Left cardiac atrium (tissue), 4 donors: ENCODE measurements at regions not wholly inside any gene's neighbourhood (a gene's known extent, or its start where the extent isn't known, plus 50 kb on each side); places are given as distances from the start of the nearest gene placed in this dataset.
"Not testable (repeated sequence)": the region's sequence is repeated elsewhere in the genome, so short reads cannot be mapped to it uniquely, and the experiment has no call there.

Experiments used
- ATAC-seq, 2 donors: fragments of 200-7000 bp; cut with Tn5 transposase; one replicate each; pipeline ENCODE4 v1.9.1; 2020; ENCODE audit warnings: mild to moderate bottlenecking in 2 of 2, moderate library complexity in 2 of 2
- DNase-seq: peaks from one replicate; pipeline ENCODE4 v3.0.0-alpha.2; 2020
- intact Hi-C, 2 donors: fragments of 100-400 bp; cut with DNase I; formaldehyde crosslinking; loops; one replicate each; pipeline versions ENCODE4 v1.14.1 to v1.15.1; 2022 to 2023
- donor health status: DM: no; HTN: yes; CAD: no.
- donor health status: DM: no; HTN: yes; CAD: no; lungs with severe emphysema.
- donor health status: DM: yes; HTN: yes; CAD: no.
- donor health status: Dilated cardiomyopathy.

DNA sequence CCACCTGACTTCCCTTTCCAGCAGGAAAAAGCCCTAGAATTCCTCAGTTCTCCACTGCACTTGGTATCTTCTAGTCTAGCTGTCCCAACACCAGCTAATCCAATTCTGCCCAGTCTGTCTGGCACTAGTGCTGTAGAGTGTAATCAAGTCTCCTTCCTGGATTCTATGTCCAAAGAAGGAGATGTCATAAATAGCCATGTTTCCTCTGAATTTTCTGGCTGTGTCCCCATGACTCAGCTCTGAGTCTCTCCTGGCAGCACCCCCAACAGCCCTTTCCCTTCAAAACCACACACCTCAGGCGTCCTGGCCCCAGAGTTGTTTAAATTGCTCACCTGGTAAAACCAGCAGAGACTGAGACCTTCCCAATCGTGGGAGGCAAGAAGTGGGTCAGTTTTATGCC lies 197.2 kb downstream of the GRXCR1 start:
- intact Hi-C loops, result no loop called here
- DNase-seq, result no peak
- no peak for ATAC-seq

DNA sequence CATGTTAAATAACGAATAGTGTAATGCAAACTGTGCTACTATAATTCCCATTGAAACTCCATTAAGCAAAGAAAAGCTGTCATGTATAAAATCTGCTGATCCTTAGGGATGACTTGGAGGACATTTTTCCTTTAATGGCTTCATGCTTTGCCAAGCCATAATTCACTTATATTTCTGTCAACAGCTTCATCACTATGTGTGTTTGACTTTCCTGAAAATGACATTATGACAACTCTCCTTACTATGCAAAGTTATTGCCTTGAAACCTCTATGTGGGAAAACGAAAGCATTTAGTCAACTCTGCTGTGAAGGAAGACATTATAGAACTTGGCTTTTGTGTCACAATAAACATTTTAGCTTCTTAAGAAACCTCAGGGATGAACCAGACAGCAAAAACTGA lies 210.5 kb downstream of the GRXCR1 start:
- intact Hi-C loops, result no loop called here
- no peak for DNase-seq
- ATAC-seq, result no peak

- no peak for ATAC-seq
- intact Hi-C loops, result no loop called here
- DNase-seq, result no peak
These were observed 219.6 kb downstream of the GRXCR1 start for GRCh38 chr4:43112139-43112538.

- ATAC-seq (no peak), DNase-seq (no peak)
- intact Hi-C loops, result no loop called here
These were observed 220.7 kb downstream of the GRXCR1 start for GRCh38 chr4:43113196-43113595.

- no peak for ATAC-seq
- intact Hi-C loops, result no loop called here
- DNase-seq, result no peak
These were observed 234.1 kb downstream of the GRXCR1 start for GRCh38 chr4:43126595-43126994.

DNA sequence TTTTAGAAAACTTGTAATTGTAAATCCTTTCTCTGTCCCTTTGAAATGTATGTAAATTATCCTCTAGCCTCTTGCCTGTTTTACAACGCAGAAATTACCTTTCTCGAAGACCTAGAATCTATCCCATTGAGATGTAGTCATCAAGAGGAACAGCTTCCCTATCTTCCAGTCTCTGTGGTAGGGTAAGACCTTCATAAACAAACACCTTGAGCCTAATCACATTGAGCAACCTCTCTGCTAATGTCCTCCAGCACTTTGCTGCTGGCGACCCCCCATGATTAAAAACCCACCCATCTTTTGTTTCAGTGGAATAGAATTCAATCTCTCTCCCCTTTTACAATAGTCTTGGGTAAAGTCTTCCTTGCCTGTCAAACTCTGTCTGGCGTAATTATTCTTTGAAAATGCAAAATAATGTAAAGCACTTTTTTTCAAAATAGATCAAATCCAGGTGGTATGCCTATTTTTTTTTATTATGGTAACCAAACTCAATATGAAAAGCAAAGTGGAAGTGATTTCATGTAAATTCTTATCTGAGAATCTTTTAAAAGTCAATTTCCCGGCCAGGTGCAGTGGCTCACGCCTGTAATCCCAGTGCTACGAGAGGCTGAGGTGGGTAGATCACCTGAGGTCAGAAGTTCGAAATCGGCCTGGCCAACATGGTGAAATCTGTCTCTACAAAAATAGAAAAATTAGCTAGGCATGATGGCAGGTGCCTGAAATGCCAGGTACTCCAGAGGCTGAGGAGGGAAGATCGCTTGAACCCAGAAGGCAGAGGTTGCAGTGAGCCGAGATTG lies 237.9 kb downstream of the GRXCR1 start:
- intact Hi-C loops, result loop anchor here in 1 of 2 donors (5.0 kb wide), 1 partner anchor 1497 kb away; no protein-coding TSS in a partner anchor
- DNase-seq, result no peak
- no peak for ATAC-seq

- ATAC-seq (no peak), DNase-seq (peak; percentile 54)
- intact Hi-C loops, result loop anchor here in 1 of 2 donors (5.0 kb wide), 1 partner anchor 1495 kb away; no protein-coding TSS in a partner anchor
These were observed 239.6 kb downstream of the GRXCR1 start for GRCh38 chr4:43132010-43132582.

- no peak for ATAC-seq
- DNase-seq, result no peak
- intact Hi-C loops, result loop anchor here in 1 of 2 donors (5.0 kb wide), 1 partner anchor 1494 kb away; no protein-coding TSS in a partner anchor
These were observed 241.1 kb downstream of the GRXCR1 start for GRCh38 chr4:43133566-43133965.

DNA sequence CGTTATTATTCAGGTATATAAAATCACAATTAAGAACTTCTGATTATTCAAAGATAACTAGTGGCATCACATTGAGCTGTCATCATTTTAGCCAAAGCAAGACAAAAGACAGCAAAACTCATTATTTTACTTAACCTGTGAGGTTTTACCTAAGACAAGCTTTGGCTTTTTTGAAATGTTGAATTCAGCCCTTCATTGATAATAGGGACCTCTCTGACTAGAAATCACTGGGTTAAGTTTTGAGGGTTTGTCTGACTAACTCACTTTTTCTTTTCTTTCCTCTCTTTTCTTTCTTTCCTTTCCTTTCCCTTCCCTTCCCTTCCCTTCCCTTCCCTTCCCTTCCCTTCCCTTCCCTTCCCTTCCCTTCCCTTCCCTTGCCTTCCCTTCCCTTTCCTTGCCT lies 244.2 kb downstream of the GRXCR1 start:
- no peak for DNase-seq
- ATAC-seq, result no peak
- intact Hi-C loops, result no loop called here

- intact Hi-C loops, result no loop called here
- no peak for DNase-seq
- no peak for ATAC-seq
These were observed 253.7 kb downstream of the GRXCR1 start for GRCh38 chr4:43146198-43146597.

- no peak for ATAC-seq
- no peak for DNase-seq
- intact Hi-C loops, result no loop called here
These were observed 256.0 kb downstream of the GRXCR1 start for GRCh38 chr4:43148481-43148880.

GRCh38 chr4:43163101-43163792 lies 270.7 kb downstream of the GRXCR1 start:
- intact Hi-C loops, result no loop called here
- ATAC-seq, result no peak

GRCh38 chr4:43189741-43190140 lies 297.2 kb downstream of the GRXCR1 start:
- ATAC-seq (no peak), DNase-seq (no peak)
- intact Hi-C loops, result no loop called here

More at GRCh38 chr4:43163101-43163792, 270.7 kb downstream of the GRXCR1 start:
- no peak for DNase-seq

GRCh38 chr4:43212576-43212975 lies 320.1 kb downstream of the GRXCR1 start:
- ATAC-seq, DNase-seq, intact Hi-C loops: not testable (repeated sequence)

- ATAC-seq, result no peak
- intact Hi-C loops, result no loop called here
- DNase-seq, result no peak
These were observed 331.3 kb downstream of the GRXCR1 start for GRCh38 chr4:43223820-43224219.

GRCh38 chr4:43224559-43224958 lies 332.0 kb downstream of the GRXCR1 start:
- intact Hi-C loops, result no loop called here
- no peak for DNase-seq
- ATAC-seq, result no peak

DNA sequence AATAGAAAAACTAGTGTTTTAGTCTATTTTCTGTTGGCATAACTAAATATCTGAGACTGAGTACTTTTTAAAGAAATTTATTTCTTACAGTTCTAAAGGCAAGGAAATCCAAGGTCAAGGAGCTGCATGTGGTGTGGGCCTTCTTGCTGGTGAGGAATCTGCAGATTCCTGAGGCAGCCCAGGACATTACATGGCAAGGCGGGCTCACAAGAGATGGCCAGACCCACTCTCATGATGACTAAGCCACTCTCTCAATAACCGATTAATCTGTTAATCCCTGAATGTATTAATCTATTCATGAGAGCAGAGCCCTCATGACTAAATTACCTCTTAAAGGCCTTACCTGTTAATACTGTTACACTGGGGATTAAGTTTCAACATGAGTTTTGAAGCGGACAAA lies 340.8 kb downstream of the GRXCR1 start:
- DNase-seq (no peak), ATAC-seq (no peak)
- intact Hi-C loops, result no loop called here

- intact Hi-C loops, result no loop called here
- ATAC-seq (no peak), DNase-seq (no peak)
These were observed 342.3 kb downstream of the GRXCR1 start for GRCh38 chr4:43234626-43235415.

DNA sequence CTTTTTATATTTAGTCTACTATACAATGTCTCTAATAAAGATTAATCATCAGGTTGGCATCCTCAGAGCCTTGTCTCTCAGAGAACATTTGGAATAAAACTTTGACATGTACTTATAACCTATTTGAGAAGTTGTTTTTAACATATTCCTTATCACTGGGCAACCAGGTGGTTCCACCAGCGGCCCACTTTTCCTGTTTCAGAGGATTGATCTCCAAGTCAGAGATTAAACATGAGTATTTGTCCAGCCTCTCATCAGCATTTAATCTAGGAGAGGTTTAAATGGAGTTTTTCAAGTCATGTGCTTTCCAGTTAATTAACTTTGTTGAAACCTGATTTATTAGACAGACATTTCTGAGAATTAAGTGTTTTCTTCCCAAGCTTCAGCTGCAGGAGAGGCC lies 345.5 kb downstream of the GRXCR1 start:
- DNase-seq (no peak), ATAC-seq (no peak)
- intact Hi-C loops, result no loop called here
